ENCODE measurements at regions not wholly inside any gene's neighbourhood (a gene's known extent, or its start where the extent isn't known, plus 50 kb on each side); places are given as distances from the start of the nearest gene placed in this dataset.
"Not testable (repeated sequence)": the region's sequence is repeated elsewhere in the genome, so short reads cannot be mapped to it uniquely, and the experiment has no call there.

GRCh38 chr6:71651636-71652035 lies 234.7 kb upstream of the RIMS1 start:
- ATAC-seq (replicated peaks in 1 of 2): no peak
- H3K36me3 Mint-ChIP-seq (ENCODE audit: insufficient read depth in 2 of 2): no peaks in the 10 kb centered on the region
- H3K27me3 Mint-ChIP-seq (ENCODE audit: low read depth): no peaks in the 10 kb centered on the region
- H3K27ac Mint-ChIP-seq: no peak overlapping the region
- DNase-seq: no peak
- no peaks in the 10 kb centered on the region for H3K4me1 Mint-ChIP-seq (ENCODE audit: low read depth)
- peaks cover 2 to 5% of the 10 kb centered on the region in 2 donors for H3K9me3 Mint-ChIP-seq
- no peak overlapping the region for H3K4me3 Mint-ChIP-seq

DNA sequence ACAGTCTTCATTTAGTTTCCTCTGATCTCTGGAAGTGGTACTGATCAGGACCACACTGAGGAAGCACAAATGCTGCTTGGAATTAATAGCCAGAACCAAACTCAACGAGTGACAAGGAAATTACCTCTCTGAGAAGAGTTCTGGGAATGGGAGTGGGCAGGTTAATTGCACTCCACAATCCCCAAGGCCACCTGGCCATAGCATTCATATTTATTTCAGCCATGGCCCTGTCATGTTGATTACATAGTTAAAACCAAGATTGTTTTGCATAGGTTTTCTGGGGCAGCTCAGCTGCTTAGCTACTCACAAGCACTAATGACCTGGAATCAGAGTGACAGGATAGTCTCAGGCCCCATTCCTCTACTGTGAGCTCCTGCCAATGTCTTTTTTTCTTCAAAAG lies 230.2 kb upstream of the RIMS1 start:
- ATAC-seq (replicated peaks in 1 of 2) (no peak), DNase-seq (no peak)
- Mint-ChIP-seq H3K27ac (no peak overlapping the region), H3K9me3 (peaks cover 2 to 5% of the 10 kb centered on the region in 2 donors), H3K27me3 (ENCODE audit: low read depth) (no peaks in the 10 kb centered on the region), H3K4me3 (no peak overlapping the region), H3K36me3 (ENCODE audit: insufficient read depth in 2 of 2) (no peaks in the 10 kb centered on the region), H3K4me1 (ENCODE audit: low read depth) (no peaks in the 10 kb centered on the region)

GRCh38 chr6:71665931-71666330 lies 220.4 kb upstream of the RIMS1 start:
- Mint-ChIP-seq H3K9me3 (peaks cover 4 to 7% of the 10 kb centered on the region in 2 donors), H3K4me1 (ENCODE audit: low read depth) (no peaks in the 10 kb centered on the region), H3K27ac (no peak overlapping the region), H3K27me3 (ENCODE audit: low read depth) (no peaks in the 10 kb centered on the region), H3K4me3 (no peak overlapping the region), H3K36me3 (ENCODE audit: insufficient read depth in 2 of 2) (no peaks in the 10 kb centered on the region)
- no peak for ATAC-seq (replicated peaks in 1 of 2)
- no peak for DNase-seq

DNA sequence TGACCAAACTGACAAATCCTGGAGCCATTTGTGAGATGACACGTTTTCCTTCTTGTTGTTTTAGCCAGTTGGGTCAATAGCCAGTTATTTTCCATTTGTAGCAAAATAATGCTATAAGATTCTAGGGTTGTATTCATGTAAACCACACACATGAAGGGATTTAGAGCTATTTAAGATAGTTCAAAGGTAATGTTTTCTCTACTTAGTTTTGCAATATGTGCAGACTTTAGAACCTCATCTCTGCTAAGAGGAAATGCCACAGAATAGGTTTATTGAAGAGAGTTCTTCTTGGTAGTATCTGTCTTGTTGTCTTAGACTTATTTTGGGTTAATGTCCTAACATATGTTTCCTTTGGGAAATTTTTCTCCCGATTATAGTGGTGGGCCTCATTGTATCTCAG lies 213.5 kb upstream of the RIMS1 start:
- Mint-ChIP-seq H3K9me3 (peaks cover 2% of the 10 kb centered on the region in 2 donors), H3K4me3 (no peak overlapping the region), H3K27ac (no peak overlapping the region), H3K27me3 (ENCODE audit: low read depth) (no peaks in the 10 kb centered on the region), H3K4me1 (ENCODE audit: low read depth) (no peaks in the 10 kb centered on the region), H3K36me3 (ENCODE audit: insufficient read depth in 2 of 2) (no peaks in the 10 kb centered on the region)
- no peak for DNase-seq
- no peak for ATAC-seq (replicated peaks in 1 of 2)

GRCh38 chr6:71675386-71675785 lies 211.0 kb upstream of the RIMS1 start:
- Mint-ChIP-seq H3K27ac (no peak overlapping the region), H3K4me3 (no peak overlapping the region), H3K4me1 (ENCODE audit: low read depth) (no peaks in the 10 kb centered on the region), H3K9me3 (peaks cover 2% of the 10 kb centered on the region in 2 donors), H3K27me3 (ENCODE audit: low read depth) (no peaks in the 10 kb centered on the region), H3K36me3 (ENCODE audit: insufficient read depth in 2 of 2) (no peaks in the 10 kb centered on the region)
- DNase-seq (no peak), ATAC-seq (replicated peaks in 1 of 2) (no peak)

DNA sequence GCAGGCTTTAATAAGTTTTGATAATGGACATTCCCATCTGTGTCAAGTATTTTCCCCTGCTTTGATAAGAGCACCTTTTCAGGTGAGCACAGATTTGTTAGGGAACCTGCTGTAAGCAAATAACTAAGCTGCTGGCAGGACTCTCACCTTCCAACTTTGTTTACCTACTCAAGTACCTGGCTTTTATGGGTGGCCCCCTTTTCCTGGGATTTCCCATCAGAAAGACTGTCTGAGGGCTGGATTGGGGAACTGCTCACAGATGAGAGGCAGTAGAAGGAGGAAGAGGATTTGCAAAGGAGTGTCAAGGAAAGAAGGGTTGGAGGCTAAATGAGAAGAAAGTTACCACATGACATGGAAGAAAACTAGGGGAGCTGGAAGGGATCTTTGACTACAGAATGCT lies 210.1 kb upstream of the RIMS1 start:
- Mint-ChIP-seq H3K27ac (no peak overlapping the region), H3K9me3 (no peaks in the 10 kb centered on the region), H3K27me3 (ENCODE audit: low read depth) (no peaks in the 10 kb centered on the region), H3K4me1 (ENCODE audit: low read depth) (no peaks in the 10 kb centered on the region), H3K4me3 (no peak overlapping the region), H3K36me3 (ENCODE audit: insufficient read depth in 2 of 2) (no peaks in the 10 kb centered on the region)
- DNase-seq (no peak), ATAC-seq (replicated peaks in 1 of 2) (no peak)

GRCh38 chr6:71678091-71678490 lies 208.3 kb upstream of the RIMS1 start:
- H3K36me3 Mint-ChIP-seq (ENCODE audit: insufficient read depth in 2 of 2): no peaks in the 10 kb centered on the region
- no peaks in the 10 kb centered on the region for H3K9me3 Mint-ChIP-seq
- no peak overlapping the region for H3K27ac Mint-ChIP-seq
- DNase-seq: no peak
- H3K4me3 Mint-ChIP-seq: no peak overlapping the region
- no peak for ATAC-seq (replicated peaks in 1 of 2)
- no peaks in the 10 kb centered on the region for H3K27me3 Mint-ChIP-seq (ENCODE audit: low read depth)
- H3K4me1 Mint-ChIP-seq (ENCODE audit: low read depth): no peaks in the 10 kb centered on the region

DNA sequence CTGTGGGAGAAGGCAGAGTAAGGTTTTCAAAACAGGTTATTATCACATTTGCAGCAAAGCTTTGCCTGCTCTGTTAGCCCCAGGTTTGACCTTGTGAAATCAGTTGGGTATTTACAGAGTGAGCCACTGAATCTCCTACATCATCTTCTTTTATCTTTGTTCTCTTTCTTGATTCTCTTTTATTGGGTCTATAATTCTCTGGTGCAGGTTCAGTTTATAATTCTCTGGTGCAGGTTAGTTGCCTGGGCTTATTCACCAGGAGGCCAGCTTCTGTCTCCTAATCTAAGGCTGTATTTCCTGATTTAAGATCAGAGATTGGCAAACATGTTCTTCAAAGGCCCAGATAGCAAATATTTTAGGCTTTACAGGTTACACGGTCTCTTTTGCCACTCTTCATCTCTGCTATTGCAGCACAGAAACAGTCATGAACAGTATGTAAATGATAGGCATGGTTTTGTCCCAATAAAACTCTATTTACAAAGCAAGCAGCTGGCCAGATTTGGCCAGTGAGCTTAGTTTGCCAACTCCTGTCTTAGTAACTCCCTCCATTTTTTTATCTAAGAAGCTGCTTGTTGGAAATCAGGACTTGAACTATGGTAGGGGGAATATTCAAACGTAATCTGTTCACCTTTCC lies 205.0 kb upstream of the RIMS1 start:
- Mint-ChIP-seq H3K27me3 (ENCODE audit: low read depth) (no peaks in the 10 kb centered on the region), H3K36me3 (ENCODE audit: insufficient read depth in 2 of 2) (no peaks in the 10 kb centered on the region), H3K27ac (no peak overlapping the region), H3K4me3 (no peak overlapping the region), H3K9me3 (no peaks in the 10 kb centered on the region), H3K4me1 (ENCODE audit: low read depth) (no peaks in the 10 kb centered on the region)
- DNase-seq: no peak
- ATAC-seq (replicated peaks in 1 of 2): no peak

DNA sequence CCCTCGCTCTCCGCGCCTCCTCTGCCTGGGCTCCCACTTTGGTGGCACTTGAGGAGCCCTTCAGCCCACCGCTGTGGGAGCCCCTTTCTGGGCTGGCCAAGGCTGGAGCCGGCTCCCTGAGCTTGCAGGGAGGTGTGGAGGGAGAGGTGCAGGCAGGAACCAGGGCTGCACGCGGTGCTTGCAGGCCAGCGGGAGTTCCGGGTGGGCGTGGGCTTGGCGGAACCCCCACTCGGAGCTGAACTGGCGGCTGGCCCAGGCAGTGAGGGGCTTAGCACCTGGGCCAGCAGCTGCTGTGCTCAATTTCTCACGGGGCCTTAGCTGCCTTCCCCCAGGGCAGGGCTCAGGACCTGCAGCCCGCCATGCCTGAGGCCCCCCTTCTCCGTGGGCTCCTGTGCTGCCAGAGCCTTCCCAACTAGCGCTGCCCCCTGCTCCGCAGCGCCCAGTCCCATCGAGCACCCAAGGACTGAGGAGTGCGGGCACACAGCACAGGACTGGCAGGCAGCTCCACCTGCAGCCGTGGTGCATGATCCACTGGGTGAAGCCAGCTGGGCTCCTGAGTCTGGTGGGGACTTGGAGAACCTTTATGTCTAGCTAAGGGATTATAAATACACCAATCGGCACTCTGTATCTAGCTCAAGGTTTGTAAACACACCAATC lies 200.2 kb upstream of the RIMS1 start:
- H3K27ac Mint-ChIP-seq; H3K27me3 Mint-ChIP-seq (ENCODE audit: low read depth); ATAC-seq (replicated peaks in 1 of 2); H3K9me3 Mint-ChIP-seq; DNase-seq; H3K36me3 Mint-ChIP-seq (ENCODE audit: insufficient read depth in 2 of 2); H3K4me3 Mint-ChIP-seq; H3K4me1 Mint-ChIP-seq (ENCODE audit: low read depth): not testable (repeated sequence)

DNA sequence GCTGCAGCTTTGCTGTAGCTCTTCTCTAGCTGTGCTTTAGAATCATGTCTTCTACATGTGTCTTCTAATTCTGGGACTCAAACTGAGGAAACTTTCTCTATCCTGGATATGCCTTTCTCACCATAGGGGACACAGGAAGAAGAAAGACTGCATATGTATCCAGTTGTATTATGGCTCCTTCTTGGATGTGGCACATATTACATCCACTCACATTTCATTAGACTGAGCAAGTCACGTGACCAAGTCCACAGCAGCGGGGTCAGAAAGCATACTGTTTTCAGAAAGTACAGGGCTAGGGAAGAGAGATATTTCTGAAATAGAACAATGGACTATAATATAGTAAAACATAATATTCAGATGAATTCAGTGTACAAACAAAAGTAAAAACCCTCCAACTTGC lies 187.6 kb upstream of the RIMS1 start:
- DNase-seq: no peak
- no peak for ATAC-seq (replicated peaks in 1 of 2)
- Mint-ChIP-seq H3K9me3 (peaks cover 2 to 4% of the 10 kb centered on the region in 2 donors), H3K27me3 (ENCODE audit: low read depth) (no peaks in the 10 kb centered on the region), H3K4me1 (ENCODE audit: low read depth) (no peaks in the 10 kb centered on the region), H3K4me3 (no peak overlapping the region), H3K27ac (no peak overlapping the region), H3K36me3 (ENCODE audit: insufficient read depth in 2 of 2) (no peaks in the 10 kb centered on the region)

DNA sequence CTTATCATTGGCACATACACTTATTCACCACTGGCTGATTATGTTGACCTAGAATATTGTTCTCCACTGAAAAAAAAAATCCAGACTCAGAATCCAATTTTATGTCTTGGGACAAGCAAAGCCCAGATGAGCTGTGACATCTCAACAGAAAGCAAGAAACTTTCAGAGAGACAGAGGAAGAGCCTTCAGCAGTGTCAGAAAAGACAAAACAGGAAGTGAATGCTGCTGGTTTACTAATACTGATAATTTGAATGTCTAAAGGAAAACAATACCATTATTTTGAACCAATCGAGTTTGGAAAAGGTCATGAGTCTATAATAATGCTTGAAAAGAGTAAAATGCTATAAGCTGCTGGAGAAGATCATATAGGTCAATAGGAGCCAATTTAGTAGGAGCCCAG lies 179.8 kb upstream of the RIMS1 start:
- Mint-ChIP-seq H3K27ac (no peak overlapping the region), H3K4me1 (ENCODE audit: low read depth) (no peaks in the 10 kb centered on the region), H3K4me3 (no peak overlapping the region), H3K36me3 (ENCODE audit: insufficient read depth in 2 of 2) (no peaks in the 10 kb centered on the region), H3K9me3 (peaks cover 0 to 2% of the 10 kb centered on the region in 2 donors), H3K27me3 (ENCODE audit: low read depth) (no peaks in the 10 kb centered on the region)
- ATAC-seq (replicated peaks in 1 of 2) (no peak), DNase-seq (no peak)

DNA sequence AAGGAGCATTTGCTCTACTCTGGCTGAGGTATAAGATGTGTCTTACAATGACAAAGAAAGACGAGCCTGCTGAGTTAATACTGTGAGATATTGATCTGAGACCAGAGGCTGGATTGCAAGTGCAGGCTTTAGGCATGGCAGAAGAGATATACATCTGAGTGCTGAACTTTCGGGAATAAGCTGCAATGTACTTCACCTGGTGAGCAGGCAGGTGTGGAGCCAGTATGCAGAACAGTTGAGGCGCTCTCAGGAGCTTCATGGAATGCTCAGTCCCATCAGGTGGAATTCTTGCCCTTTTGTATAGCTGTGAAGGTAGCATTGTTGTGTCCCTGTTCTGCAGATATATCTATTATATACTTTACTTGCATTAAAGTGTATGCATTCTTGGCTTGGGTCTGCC lies 179.3 kb upstream of the RIMS1 start:
- ATAC-seq (replicated peaks in 1 of 2) (no peak), DNase-seq (no peak)
- no peak overlapping the region for H3K4me3 Mint-ChIP-seq
- no peak overlapping the region for H3K27ac Mint-ChIP-seq
- H3K9me3 Mint-ChIP-seq: peaks cover 0 to 2% of the 10 kb centered on the region in 2 donors
- H3K4me1 Mint-ChIP-seq (ENCODE audit: low read depth): no peaks in the 10 kb centered on the region
- H3K27me3 Mint-ChIP-seq (ENCODE audit: low read depth): no peaks in the 10 kb centered on the region
- H3K36me3 Mint-ChIP-seq (ENCODE audit: insufficient read depth in 2 of 2): no peaks in the 10 kb centered on the region

- Mint-ChIP-seq H3K27ac (no peak overlapping the region), H3K9me3 (no peaks in the 10 kb centered on the region), H3K4me3 (no peak overlapping the region), H3K27me3 (ENCODE audit: low read depth) (no peaks in the 10 kb centered on the region), H3K4me1 (ENCODE audit: low read depth) (no peaks in the 10 kb centered on the region), H3K36me3 (ENCODE audit: insufficient read depth in 2 of 2) (no peaks in the 10 kb centered on the region)
- DNase-seq: no peak
- no peak for ATAC-seq (replicated peaks in 1 of 2)
Observed at GRCh38 chr6:71720705-71721104, 165.6 kb upstream of the RIMS1 start.

- Mint-ChIP-seq H3K27me3 (ENCODE audit: low read depth) (no peaks in the 10 kb centered on the region), H3K4me3 (no peak overlapping the region), H3K4me1 (ENCODE audit: low read depth) (no peaks in the 10 kb centered on the region), H3K27ac (no peak overlapping the region), H3K36me3 (ENCODE audit: insufficient read depth in 2 of 2) (no peaks in the 10 kb centered on the region), H3K9me3 (no peaks in the 10 kb centered on the region)
- no peak for ATAC-seq (replicated peaks in 1 of 2)
- no peak for DNase-seq
Observed at GRCh38 chr6:71721642-71722041, 164.7 kb upstream of the RIMS1 start.
